K562 (cell line): ENCODE measurements at regions not wholly inside any gene's neighbourhood (a gene's known extent, or its start where the extent isn't known, plus 50 kb on each side); places are given as distances from the start of the nearest gene placed in this dataset.

Source experiments
- CREM ChIP-seq: IDR thresholded peaks from 2 replicates; pipeline ENCODE4 v1.6.1; 2014; ENCODE audit warnings: antibody characterized with exemption, low read depth
- E2F1 ChIP-seq: sonication (generic); formaldehyde crosslinking; IDR thresholded peaks from 2 replicates; pipeline ENCODE4 v1.8.1; 2023; ENCODE audit warnings: mild to moderate bottlenecking, missing genetic modification reagents, moderate library complexity
- MAFG ChIP-seq: fragments of 450-650 bp; conservative IDR thresholded peaks from 2 replicates; pipeline ENCODE4 v1.6.1; 2016; ENCODE audit warnings: missing genetic modification characterization, missing compliant biosample characterization
- MEF2A ChIP-seq: IDR thresholded peaks from 2 replicates; pipeline ENCODE4 v1.6.1; 2011; ENCODE audit warnings: low read depth, mild to moderate bottlenecking, low read length, moderate library complexity; ENCODE audit not compliant: control insufficient read depth
- MYNN ChIP-seq, 2 experiments: sonication (generic); formaldehyde crosslinking in 1 of 2; IDR thresholded peaks; 2 replicates each; pipeline versions ENCODE4 v1.5.0 to v1.6.1; 2016 to 2020; ENCODE audit warnings: antibody characterized with exemption in 1 of 2, missing genetic modification reagents in 1 of 2
- PBX2 ChIP-seq, 2 experiments: IDR thresholded peaks in 1 of 2; conservative IDR thresholded peaks in 1 of 2; 2 replicates each; pipeline ENCODE4 v1.6.1; 2016; ENCODE audit warnings: low read depth in 2 of 2, mild to moderate bottlenecking in 1 of 2, missing compliant biosample characterization in 1 of 2, missing genetic modification characterization in 1 of 2, moderate library complexity in 1 of 2
- SAP30 ChIP-seq: fragments of 200-600 bp; sonication (generic); IDR thresholded peaks from 2 replicates; pipeline ENCODE4 v1.6.1; 2012; ENCODE audit warnings: borderline replicate concordance, low read depth, mild to moderate bottlenecking, moderate library complexity, low read length, control low read depth, inconsistent platforms; ENCODE audit not compliant: insufficient read depth, poor library complexity, severe bottlenecking
- THRAP3 ChIP-seq: fragments of 450-650 bp; IDR thresholded peaks from 2 replicates; pipeline ENCODE4 v1.6.1; 2016; ENCODE audit warnings: mild to moderate bottlenecking, inconsistent platforms, borderline replicate concordance
- ZBTB2 ChIP-seq: fragments of 450-650 bp; IDR thresholded peaks from 2 replicates; pipeline ENCODE4 v1.6.1; 2016; ENCODE audit warnings: antibody characterized with exemption
- ZNF134 ChIP-seq: fragments of 250-450 bp; sonication (Bioruptor Pico); conservative IDR thresholded peaks from 2 replicates; pipeline ENCODE4 v1.4.0; 2020
- ZNF175 ChIP-seq: fragments of 200-800 bp; sonication (Bioruptor generic); IDR thresholded peaks from 2 replicates; pipeline ENCODE4 v1.6.1; 2016; ENCODE audit warnings: low read depth, mild to moderate bottlenecking, missing genetic modification characterization, missing compliant biosample characterization
- ZNF24 ChIP-seq: fragments of 450-650 bp; IDR thresholded peaks from 2 replicates; pipeline ENCODE4 v1.6.1; 2016
- TF ChIP-seq, protein P1 (sequence below): fragments of 250-450 bp; sonication (Bioruptor Pico); IDR thresholded peaks from 2 replicates; pipeline ENCODE4 v1.4.0; 2020; ENCODE audit warnings: mild to moderate bottlenecking, moderate library complexity
- TF ChIP-seq, protein P2 (sequence below), 2 experiments: fragments of 450-650 bp; IDR thresholded peaks; 2 replicates each; pipeline ENCODE4 v1.6.1; 2018; ENCODE audit warnings: mild to moderate bottlenecking in 2 of 2, low read depth in 1 of 2; ENCODE audit not compliant: partially characterized antibody in 2 of 2

GRCh38 chr7:131108212-131108940 lies 219.3 kb upstream of the MKLN1 start (continued):
- TF ChIP-seq, protein P1, sequence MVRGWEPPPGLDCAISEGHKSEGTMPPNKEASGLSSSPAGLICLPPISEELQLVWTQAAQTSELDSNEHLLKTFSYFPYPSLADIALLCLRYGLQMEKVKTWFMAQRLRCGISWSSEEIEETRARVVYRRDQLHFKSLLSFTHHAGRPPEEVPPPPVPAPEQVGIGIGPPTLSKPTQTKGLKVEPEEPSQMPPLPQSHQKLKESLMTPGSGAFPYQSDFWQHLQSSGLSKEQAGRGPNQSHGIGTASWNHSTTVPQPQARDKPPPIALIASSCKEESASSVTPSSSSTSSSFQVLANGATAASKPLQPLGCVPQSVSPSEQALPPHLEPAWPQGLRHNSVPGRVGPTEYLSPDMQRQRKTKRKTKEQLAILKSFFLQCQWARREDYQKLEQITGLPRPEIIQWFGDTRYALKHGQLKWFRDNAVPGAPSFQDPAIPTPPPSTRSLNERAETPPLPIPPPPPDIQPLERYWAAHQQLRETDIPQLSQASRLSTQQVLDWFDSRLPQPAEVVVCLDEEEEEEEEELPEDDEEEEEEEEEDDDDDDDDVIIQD (CRISPR knock-in tag) = peak; percentile 5; the same call in 1 of the 2 replicates
- TF ChIP-seq ZNF175 (CRISPR knock-in tag) = no peak
- TF ChIP-seq PBX2 (CRISPR knock-in tag; IDR thresholded peaks at IDR 0.05; ENCODE audit: low read depth) = no peak; the same call in 1 of the 2 replicates
- TF ChIP-seq PBX2 (tag; conservative IDR thresholded peaks at IDR 0.05; ENCODE audit: low read depth) = peak; percentile 47; the same call in 1 of the 2 replicates
- TF ChIP-seq THRAP3 = no peak
- TF ChIP-seq CREM = peak; percentile 9; the same call in 1 of the 2 replicates
- TF ChIP-seq SAP30 = peak; percentile 91
- TF ChIP-seq MAFG (tag) = peak; percentile 34; the same call in 1 of the 2 replicates
- no peak for TF ChIP-seq E2F1 (CRISPR knock-in tag)
- TF ChIP-seq MEF2A = 0 out of 2 replicates have a peak, but pooled peaks have one; percentile 18
- no peak for TF ChIP-seq MYNN (IDR thresholded peaks at IDR 0.05)
- no peak for TF ChIP-seq MYNN (CRISPR knock-in tag; IDR thresholded peaks at IDR 0.05)
- peak; percentile 3; the same call in 1 of the 2 replicates for TF ChIP-seq ZNF24
- no peak for TF ChIP-seq ZBTB2
- TF ChIP-seq ZNF134 (CRISPR knock-in tag) = 0 out of 2 replicates have a peak, but pooled peaks have one; percentile 27
- TF ChIP-seq, protein P2, sequence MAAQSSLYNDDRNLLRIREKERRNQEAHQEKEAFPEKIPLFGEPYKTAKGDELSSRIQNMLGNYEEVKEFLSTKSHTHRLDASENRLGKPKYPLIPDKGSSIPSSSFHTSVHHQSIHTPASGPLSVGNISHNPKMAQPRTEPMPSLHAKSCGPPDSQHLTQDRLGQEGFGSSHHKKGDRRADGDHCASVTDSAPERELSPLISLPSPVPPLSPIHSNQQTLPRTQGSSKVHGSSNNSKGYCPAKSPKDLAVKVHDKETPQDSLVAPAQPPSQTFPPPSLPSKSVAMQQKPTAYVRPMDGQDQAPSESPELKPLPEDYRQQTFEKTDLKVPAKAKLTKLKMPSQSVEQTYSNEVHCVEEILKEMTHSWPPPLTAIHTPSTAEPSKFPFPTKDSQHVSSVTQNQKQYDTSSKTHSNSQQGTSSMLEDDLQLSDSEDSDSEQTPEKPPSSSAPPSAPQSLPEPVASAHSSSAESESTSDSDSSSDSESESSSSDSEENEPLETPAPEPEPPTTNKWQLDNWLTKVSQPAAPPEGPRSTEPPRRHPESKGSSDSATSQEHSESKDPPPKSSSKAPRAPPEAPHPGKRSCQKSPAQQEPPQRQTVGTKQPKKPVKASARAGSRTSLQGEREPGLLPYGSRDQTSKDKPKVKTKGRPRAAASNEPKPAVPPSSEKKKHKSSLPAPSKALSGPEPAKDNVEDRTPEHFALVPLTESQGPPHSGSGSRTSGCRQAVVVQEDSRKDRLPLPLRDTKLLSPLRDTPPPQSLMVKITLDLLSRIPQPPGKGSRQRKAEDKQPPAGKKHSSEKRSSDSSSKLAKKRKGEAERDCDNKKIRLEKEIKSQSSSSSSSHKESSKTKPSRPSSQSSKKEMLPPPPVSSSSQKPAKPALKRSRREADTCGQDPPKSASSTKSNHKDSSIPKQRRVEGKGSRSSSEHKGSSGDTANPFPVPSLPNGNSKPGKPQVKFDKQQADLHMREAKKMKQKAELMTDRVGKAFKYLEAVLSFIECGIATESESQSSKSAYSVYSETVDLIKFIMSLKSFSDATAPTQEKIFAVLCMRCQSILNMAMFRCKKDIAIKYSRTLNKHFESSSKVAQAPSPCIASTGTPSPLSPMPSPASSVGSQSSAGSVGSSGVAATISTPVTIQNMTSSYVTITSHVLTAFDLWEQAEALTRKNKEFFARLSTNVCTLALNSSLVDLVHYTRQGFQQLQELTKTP (IDR thresholded peaks at IDR 0.05; ENCODE audit: low read depth in 1 of 2, partially characterized antibody in 2 of 2) = peak in 1 of 2 experiments; percentile 13
